GM19438 (cell line): ENCODE measurements at regions not wholly inside any gene's neighbourhood (a gene's known extent, or its start where the extent isn't known, plus 50 kb on each side); places are given as distances from the start of the nearest gene placed in this dataset.

ENCODE experiments used
- ATAC-seq: cut with Tn5 transposase; IDR thresholded peaks from one replicate; pipeline ENCODE4 v1.9.1; 2021; ENCODE audit warnings: low read depth; ENCODE audit not compliant: unreplicated experiment

DNA sequence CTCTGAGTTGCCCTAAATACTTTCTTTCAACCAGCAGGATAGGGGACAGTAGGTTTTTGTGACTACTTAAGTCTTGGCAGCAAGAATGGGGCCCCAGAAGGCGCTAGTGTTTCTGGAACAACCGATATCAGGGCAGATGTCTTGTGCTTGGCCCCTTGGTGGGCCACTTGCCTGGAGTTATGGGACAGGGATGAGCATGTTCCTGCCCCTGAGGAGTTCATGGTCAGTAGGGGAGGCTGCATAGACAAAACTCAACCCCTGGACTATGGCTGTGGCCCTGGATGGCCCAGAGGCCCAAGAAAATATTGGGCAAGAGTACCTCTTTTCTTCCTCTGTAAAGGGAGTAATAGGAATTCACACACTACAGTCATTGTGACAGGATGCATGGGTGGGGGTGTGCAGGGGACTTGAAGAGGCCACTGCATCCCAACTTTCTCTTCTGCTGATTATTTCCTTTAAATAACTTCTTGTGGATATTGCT lies 57.7 kb upstream of the IGFBP3 start:
- ATAC-seq: no peak

- ATAC-seq: no peak
These were observed 57.1 kb upstream of the IGFBP3 start for GRCh38 chr7:45978010-45978681.

GRCh38 chr7:45977256-45977780 lies 56.2 kb upstream of the IGFBP3 start:
- ATAC-seq: no peak

- no peak for ATAC-seq
These were observed 55.4 kb upstream of the IGFBP3 start for GRCh38 chr7:45976485-45976856.

DNA sequence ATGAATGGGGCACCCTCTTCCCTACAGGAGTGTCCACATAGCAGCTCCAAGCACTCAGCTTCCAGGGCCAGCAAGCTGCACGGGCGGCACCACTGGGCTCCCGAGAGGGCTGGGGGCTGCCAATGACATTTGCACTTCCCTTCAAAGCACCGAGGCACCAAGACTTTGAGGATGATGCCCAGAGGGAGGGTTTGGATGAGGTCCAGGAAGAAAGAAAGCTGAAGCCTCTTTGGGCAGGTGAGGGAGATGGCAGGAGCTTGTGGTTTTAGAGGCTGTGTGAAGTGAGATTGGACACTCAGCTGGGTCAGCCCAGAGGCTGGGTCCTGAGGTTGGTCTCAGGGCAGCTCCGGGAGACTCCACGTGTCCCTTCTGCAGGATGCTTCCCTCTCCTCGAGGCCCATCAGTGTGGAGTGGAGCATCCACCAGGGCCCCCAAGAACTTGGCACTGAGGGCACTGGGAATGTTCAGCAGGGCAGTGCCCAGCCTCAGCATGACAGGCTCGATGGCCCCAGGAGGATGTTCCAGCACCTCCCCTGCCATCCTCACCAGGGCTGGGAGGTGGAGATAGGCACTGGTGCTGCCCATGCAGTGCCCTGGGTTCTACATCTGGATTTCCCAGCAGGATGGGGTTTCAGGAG lies 54.9 kb upstream of the IGFBP3 start:
- ATAC-seq: no peak

DNA sequence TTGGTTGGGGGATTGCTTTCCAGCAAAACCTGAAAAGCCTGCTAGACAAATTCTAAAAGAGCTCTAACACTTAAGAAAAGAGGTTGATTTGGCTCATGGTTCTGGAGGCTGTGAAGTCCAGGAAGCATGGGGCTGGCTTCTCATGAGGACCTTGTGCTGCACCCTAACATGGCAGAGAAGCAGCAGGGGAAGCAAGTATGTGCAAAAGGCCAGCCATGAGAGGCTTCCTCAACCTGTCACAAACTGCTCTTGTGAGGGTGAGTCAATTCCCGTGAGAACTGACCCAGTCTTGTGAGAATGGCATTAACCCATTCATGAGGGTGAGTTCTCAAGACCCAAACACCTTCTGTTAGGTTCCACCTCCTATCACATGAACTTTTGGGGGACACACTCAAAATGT lies 54.3 kb upstream of the IGFBP3 start:
- ATAC-seq: no peak

- ATAC-seq: no peak
These were observed 53.7 kb upstream of the IGFBP3 start for GRCh38 chr7:45974540-45975360.

GRCh38 chr7:45973725-45974532 lies 52.9 kb upstream of the IGFBP3 start:
- no peak for ATAC-seq

- ATAC-seq: no peak
These were observed 51.7 kb upstream of the IGFBP3 start for GRCh38 chr7:45972629-45973312.

DNA sequence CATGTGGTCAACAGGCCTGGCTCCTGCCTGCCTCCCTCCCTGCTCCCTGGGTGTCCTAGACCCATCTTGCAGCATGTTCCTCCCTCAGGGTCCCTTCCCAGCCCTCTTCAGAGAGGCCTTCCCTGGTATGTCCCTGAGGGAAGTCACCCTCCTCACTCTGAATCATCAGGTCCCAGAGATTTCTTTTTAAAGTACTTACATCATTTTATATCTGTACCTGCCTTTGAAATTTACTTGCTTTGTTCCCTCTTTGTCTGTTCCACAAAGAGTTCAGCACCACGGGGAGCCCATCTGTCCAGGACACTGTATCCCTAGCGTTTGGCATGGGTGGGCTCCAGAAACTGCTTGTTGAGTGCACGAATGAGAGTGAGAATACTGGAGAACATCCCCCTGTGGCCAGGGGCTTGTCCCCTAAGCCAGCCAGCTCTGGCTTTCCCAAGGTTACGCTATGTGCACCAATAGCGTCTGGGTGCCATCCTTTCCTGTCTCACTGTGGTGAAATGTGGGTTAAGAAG lies 50.6 kb upstream of the IGFBP3 start:
- ATAC-seq: no peak

DNA sequence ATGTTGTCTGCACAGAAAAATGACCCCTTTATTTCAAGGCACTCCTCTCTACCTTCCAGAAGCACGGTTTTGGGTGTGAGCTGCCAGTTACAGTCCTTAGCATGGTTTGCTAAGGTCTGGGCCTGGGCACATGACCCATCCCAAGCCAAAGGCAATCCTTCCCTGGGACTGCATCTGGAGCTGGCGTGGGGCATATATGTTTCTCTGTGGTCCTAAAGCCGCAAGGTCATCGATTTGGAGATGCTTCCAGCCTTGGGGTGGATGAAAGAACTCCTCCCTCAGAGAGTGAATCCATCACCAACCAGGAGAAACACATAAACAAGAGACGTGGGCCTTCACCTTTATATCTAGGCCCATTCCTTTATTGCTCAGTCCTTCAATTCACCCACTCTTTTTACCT lies 50.1 kb upstream of the IGFBP3 start:
- ATAC-seq: no peak
